ENCODE measurements at regions not wholly inside any gene's neighbourhood (a gene's known extent, or its start where the extent isn't known, plus 50 kb on each side); places are given as distances from the start of the nearest gene placed in this dataset.

DNA sequence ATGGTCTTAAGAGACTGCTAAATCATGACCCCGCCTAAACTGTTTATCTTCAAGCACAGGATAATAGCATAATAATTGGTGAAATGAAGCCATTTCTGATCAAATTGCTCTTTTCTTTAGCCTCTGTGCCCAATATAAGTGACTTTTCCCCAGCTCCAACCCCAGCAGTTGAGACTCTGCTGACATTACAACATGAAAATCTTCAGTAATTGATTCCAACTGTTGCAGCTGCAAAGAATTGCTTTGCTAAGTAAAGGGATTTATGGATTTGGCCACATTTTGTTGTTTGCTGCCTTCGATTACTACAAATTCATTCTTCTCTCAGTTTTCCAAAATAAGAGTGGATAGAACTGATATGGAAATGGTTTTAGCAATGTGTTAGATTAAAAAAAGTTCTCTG is 576.7 kb upstream of the LRRC4C start:
- no peak for DNase-seq (ENCODE audit: low spot score)
- TF ChIP-seq, protein P1, sequence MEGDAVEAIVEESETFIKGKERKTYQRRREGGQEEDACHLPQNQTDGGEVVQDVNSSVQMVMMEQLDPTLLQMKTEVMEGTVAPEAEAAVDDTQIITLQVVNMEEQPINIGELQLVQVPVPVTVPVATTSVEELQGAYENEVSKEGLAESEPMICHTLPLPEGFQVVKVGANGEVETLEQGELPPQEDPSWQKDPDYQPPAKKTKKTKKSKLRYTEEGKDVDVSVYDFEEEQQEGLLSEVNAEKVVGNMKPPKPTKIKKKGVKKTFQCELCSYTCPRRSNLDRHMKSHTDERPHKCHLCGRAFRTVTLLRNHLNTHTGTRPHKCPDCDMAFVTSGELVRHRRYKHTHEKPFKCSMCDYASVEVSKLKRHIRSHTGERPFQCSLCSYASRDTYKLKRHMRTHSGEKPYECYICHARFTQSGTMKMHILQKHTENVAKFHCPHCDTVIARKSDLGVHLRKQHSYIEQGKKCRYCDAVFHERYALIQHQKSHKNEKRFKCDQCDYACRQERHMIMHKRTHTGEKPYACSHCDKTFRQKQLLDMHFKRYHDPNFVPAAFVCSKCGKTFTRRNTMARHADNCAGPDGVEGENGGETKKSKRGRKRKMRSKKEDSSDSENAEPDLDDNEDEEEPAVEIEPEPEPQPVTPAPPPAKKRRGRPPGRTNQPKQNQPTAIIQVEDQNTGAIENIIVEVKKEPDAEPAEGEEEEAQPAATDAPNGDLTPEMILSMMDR (IDR thresholded peaks at IDR 0.05; ENCODE audit: extremely low read depth, insufficient read depth, missing control alignments), result no peak
- in situ Hi-C loops (cut with MboI; ENCODE audit: low pct_unique_long_range_greater_than_20kb, low sequenced_read_pairs, unreplicated experiment), result no loop called here

DNA sequence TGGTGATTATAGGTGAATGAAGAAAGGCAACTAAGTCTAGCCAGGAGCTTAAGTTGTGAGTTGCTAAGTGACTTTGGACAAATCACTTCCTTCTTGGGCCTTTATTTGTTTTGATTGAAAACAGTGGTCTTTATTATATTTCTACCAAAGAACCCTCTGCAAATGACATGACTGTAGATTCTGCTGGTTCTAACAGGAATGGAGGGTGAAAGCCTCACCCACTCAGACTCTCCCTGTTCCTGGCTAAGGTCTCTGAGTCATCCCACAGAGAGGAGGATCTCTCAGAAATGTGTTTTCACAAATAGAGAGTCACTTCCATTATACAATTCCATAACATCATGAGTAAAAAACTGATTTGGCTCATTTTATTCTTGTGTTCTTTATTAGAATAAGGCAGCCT is 583.9 kb upstream of the LRRC4C start:
- in situ Hi-C loops (cut with MboI; ENCODE audit: low pct_unique_long_range_greater_than_20kb, low sequenced_read_pairs, unreplicated experiment), result no loop called here
- TF ChIP-seq, protein P1 (IDR thresholded peaks at IDR 0.05; ENCODE audit: extremely low read depth, insufficient read depth, missing control alignments), result no peak
- no peak for DNase-seq (ENCODE audit: low spot score)

DNA sequence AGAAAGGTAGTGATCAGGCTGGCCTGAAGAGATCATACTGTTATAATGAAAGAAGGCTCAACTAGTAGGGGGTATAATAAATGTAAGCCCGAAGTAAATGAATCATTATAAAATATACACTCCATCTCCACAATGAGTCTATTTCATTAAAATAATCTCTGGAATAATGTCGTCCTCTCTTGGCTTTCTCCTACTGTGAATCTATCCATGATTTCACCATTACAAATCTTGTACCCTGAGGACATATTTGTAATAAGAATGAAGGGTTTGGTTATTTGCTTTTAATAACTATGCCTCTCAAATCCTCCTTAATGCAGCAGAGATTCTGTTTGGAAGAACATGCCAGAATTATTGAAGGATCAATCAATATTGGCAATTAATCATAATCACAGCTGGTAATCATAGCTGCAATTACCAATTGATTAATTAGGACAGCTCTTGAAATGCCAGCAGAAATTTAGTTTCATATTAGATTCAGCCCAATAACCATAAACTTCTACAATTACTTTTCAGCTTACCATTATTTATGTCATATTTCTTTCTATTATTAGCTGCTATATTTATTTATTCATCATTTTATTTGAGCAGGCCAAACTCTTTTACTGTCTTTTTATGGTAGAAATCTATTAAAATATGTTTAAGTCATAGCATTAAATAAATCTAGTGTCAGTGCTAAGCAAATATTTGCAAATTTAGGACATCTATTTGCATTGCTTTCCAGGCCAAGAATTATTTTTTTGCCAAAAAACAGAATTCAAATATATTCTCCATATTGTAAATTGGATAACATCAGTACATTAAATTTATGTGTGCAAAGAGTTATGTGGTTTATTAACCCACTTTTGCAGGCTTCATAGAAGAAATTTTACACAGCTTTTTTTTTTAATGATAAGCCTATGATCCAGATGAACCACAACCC is 588.4 kb upstream of the LRRC4C start:
- in situ Hi-C loops (cut with MboI; ENCODE audit: low pct_unique_long_range_greater_than_20kb, low sequenced_read_pairs, unreplicated experiment), result no loop called here
- no peak for DNase-seq (ENCODE audit: low spot score)
- TF ChIP-seq, protein P1 (IDR thresholded peaks at IDR 0.05; ENCODE audit: extremely low read depth, insufficient read depth, missing control alignments), result no peak

DNA sequence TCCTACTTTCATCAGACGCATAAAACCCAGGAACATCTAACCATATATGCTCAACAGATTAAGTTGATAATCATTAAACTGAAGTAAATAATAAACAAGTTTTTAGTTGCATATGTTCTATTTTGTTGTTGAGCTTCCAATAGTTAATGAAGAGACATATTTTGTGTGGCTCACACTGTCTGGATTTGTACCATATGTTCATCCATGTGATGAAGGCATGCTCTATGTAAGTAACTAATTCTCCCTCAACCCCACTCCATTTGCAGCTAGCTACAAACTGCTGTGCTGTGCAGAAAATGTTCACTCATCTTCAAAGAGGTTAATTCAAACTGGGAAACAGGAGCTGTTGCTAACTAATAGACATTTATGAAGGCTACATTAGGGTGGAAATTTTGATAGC is 589.7 kb upstream of the LRRC4C start:
- TF ChIP-seq, protein P1 (IDR thresholded peaks at IDR 0.05; ENCODE audit: extremely low read depth, insufficient read depth, missing control alignments), result no peak
- no peak for DNase-seq (ENCODE audit: low spot score)
- in situ Hi-C loops (cut with MboI; ENCODE audit: low pct_unique_long_range_greater_than_20kb, low sequenced_read_pairs, unreplicated experiment), result no loop called here

DNA sequence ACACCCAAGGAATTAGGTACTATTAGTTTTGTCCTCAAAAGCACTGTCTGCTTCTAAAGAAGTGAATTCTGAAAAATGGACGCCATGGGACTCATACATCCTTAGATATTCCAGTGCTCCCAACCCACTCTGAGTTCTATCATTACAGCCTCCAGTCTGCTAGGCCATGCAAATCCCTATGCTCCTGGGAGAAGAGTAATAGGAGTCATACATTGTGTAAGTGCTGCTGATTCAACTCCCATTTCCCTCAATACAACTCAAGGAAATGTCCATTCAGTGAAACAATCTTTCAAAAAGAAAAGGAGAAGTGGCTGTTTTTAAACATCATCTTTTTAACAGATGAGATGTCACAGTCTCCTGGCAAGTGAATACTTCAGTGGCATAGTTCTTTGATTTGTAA is 590.2 kb upstream of the LRRC4C start:
- in situ Hi-C loops (cut with MboI; ENCODE audit: low pct_unique_long_range_greater_than_20kb, low sequenced_read_pairs, unreplicated experiment), result no loop called here
- TF ChIP-seq, protein P1 (IDR thresholded peaks at IDR 0.05; ENCODE audit: extremely low read depth, insufficient read depth, missing control alignments), result no peak
- no peak for DNase-seq (ENCODE audit: low spot score)

DNA sequence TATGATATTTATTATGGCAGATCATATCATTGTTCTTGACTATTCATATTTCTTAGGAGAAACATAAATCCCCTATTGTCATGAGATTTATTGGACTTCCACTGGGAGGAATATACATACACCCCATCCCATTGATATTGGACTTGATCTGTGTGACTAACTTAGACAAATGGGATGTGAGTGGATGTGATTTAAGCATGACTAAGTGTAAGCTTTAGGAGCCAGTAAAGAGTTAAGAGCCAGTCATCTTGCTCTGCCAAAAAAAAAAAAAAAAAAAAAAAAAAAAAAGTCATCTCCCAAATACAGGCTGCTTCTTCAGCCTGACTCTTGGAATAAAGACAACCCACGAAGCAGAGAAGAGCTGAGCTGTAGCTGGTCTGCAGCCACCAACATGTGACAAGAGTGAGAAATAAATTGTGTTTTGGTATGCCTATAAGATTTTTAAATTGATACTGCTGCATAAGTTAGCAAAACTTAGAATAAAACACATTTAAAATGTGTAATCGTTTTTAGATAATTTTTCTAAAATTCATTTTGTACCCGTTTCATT is 595.0 kb upstream of the LRRC4C start:
- TF ChIP-seq, protein P1 (IDR thresholded peaks at IDR 0.05; ENCODE audit: extremely low read depth, insufficient read depth, missing control alignments), result no peak
- DNase-seq (ENCODE audit: low spot score), result no peak
- in situ Hi-C loops (cut with MboI; ENCODE audit: low pct_unique_long_range_greater_than_20kb, low sequenced_read_pairs, unreplicated experiment), result no loop called here
